ENCODE measurements at regions not wholly inside any gene's neighbourhood (a gene's known extent, or its start where the extent isn't known, plus 50 kb on each side); places are given as distances from the start of the nearest gene placed in this dataset.
"Not testable (repeated sequence)": the region's sequence is repeated elsewhere in the genome, so short reads cannot be mapped to it uniquely, and the experiment has no call there.

- H2AFZ ChIP-seq (ENCODE audit: low read length); H3K9me3 ChIP-seq (ENCODE audit: control insufficient read depth, insufficient read depth, low read depth, low read length); H3K36me3 ChIP-seq (ENCODE audit: control insufficient read depth, insufficient read depth, low read length); H3K4me3 ChIP-seq (replicated peaks in 1 of 4; ENCODE audit: control extremely low read depth in 1 of 4, insufficient read depth in 1 of 4, low read depth in 3 of 4, low read length in 4 of 4); H3K4me2 ChIP-seq (ENCODE audit: extremely low read depth, insufficient read depth, low read length); H4K20me1 ChIP-seq (ENCODE audit: control insufficient read depth, extremely low read depth, insufficient read depth, low read length); H3K79me2 ChIP-seq (ENCODE audit: control insufficient read depth, insufficient read depth, low read length); H3K9ac ChIP-seq (ENCODE audit: insufficient read depth, low read length); H3K27me3 ChIP-seq (ENCODE audit: control insufficient read depth, insufficient read depth, low read length): not testable (repeated sequence)
- Histone ChIP-seq H3K4me1 (ENCODE audit: control insufficient read depth, extremely low read depth, insufficient read depth, low read length) (peaks cover 15% of the 10 kb centered on the region), H3K27ac (ENCODE audit: insufficient read depth, low read length) (peak overlapping the region; percentile 40)
- DNase-seq (ENCODE audit: low read depth in 2 of 2), result peak; percentile 73 to 94
These were observed 53.4 kb upstream of the CCN1 start for GRCh38 chr1:85527145-85527544.

Measured in fibroblast of lung (primary cell).